K562 (cell line): ENCODE measurements at regions not wholly inside any gene's neighbourhood (a gene's known extent, or its start where the extent isn't known, plus 50 kb on each side); places are given as distances from the start of the nearest gene placed in this dataset.

Experiments used
- BACH1 ChIP-seq: fragments of 200-800 bp; sonication (Bioruptor generic); IDR thresholded peaks from 2 replicates; pipeline ENCODE4 v1.6.1; 2016; ENCODE audit warnings: missing genetic modification characterization, missing compliant biosample characterization
- COPS2 ChIP-seq: fragments of 450-650 bp; conservative IDR thresholded peaks from 2 replicates; pipeline ENCODE4 v1.6.1; 2016; ENCODE audit warnings: mild to moderate bottlenecking, moderate library complexity
- CXXC5 ChIP-seq: fragments of 250-450 bp; sonication (Bioruptor Pico); IDR thresholded peaks from 2 replicates; pipeline ENCODE4 v1.8.0; 2022; ENCODE audit warnings: inconsistent platforms, mild to moderate bottlenecking, moderate library complexity
- ELK3 ChIP-seq: fragments of 450-650 bp; formaldehyde crosslinking; IDR thresholded peaks from 2 replicates; pipeline ENCODE4 v1.4.0; 2020; ENCODE audit warnings: mild to moderate bottlenecking
- FOXJ2 ChIP-seq: fragments of 200-800 bp; sonication (Bioruptor generic); IDR thresholded peaks from 2 replicates; pipeline ENCODE4 v1.6.1; 2016; ENCODE audit warnings: missing genetic modification characterization, missing compliant biosample characterization
- FOXK2 ChIP-seq, 2 experiments: fragments of 450-650 bp; IDR thresholded peaks in 1 of 2; conservative IDR thresholded peaks in 1 of 2; 2 replicates each; pipeline ENCODE4 v1.6.1; 2016; ENCODE audit warnings: low read depth in 2 of 2, mild to moderate bottlenecking in 1 of 2
- RCOR1 ChIP-seq, 2 experiments: IDR thresholded peaks; 2 replicates each; pipeline ENCODE4 v1.6.1; 2012; ENCODE audit warnings: low read depth in 2 of 2, low read length in 2 of 2, borderline replicate concordance in 1 of 2, improper control_type of control experiment in 1 of 2
- RHOXF2B ChIP-seq: fragments of 250-450 bp; sonication (Bioruptor Pico); conservative IDR thresholded peaks from 2 replicates; pipeline ENCODE4 v1.5.1; 2021
- TEAD2 ChIP-seq: fragments of 450-650 bp; IDR thresholded peaks from 2 replicates; pipeline ENCODE4 v1.6.1; 2016; ENCODE audit warnings: missing genetic modification characterization, control low read depth, missing compliant biosample characterization
- ZBTB40 ChIP-seq, 2 experiments: fragments of 450-650 bp in 1 of 2; sonication (generic) in 1 of 2; formaldehyde crosslinking in 1 of 2; IDR thresholded peaks; 2 replicates each; pipeline versions ENCODE4 v1.7.1 to v1.9.0; 2016 to 2022; ENCODE audit warnings: inconsistent platforms in 1 of 2, mild to moderate bottlenecking in 1 of 2, missing genetic modification reagents in 1 of 2
- ZNF197 ChIP-seq: fragments of 200-800 bp; sonication (Bioruptor generic); IDR thresholded peaks from 2 replicates; pipeline ENCODE4 v1.6.1; 2016; ENCODE audit warnings: low read depth, missing genetic modification characterization, missing compliant biosample characterization
- TF ChIP-seq, protein P1 (sequence below): fragments of 250-450 bp; sonication (Bioruptor Pico); IDR thresholded peaks from 2 replicates; pipeline ENCODE4 v1.8.0; 2022; ENCODE audit warnings: moderate library complexity, mild to moderate bottlenecking, inconsistent platforms

DNA sequence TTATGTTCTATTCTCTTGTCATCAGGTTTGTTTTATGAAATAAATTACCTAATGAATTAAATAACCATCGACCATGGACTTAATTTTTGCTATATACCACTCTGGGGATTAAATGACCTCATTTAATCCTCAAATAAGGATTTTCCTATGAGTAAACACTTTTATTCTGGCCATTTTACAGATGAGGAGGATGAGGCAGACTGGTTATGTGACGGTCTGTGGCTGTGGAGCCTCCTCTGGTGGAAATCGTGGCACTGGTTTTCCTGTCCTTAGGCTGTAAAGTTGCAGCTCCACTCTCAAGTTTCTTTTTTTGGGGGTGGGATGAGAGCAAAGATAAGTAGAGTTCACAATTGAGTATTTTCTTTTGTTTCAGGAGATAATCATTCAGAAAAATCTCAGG lies 105.2 kb downstream of the XCL2 start (continued):
- TF ChIP-seq, protein P1, sequence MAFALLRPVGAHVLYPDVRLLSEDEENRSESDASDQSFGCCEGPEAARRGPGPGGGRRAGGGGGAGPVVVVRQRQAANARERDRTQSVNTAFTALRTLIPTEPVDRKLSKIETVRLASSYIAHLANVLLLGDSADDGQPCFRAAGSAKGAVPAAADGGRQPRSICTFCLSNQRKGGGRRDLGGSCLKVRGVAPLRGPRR: no peak
- TF ChIP-seq ELK3 (CRISPR knock-in tag) (no peak), FOXK2 (conservative IDR thresholded peaks at IDR 0.05 in 1 of 2, IDR thresholded peaks at IDR 0.05 in 1 of 2; ENCODE audit: low read depth in 2 of 2) (no peak), ZNF197 (no peak), ZBTB40 (IDR thresholded peaks at IDR 0.05) (no peak), ZBTB40 (CRISPR knock-in tag; IDR thresholded peaks at IDR 0.05) (no peak), RCOR1 (IDR thresholded peaks at IDR 0.05; ENCODE audit: borderline replicate concordance in 1 of 2, low read depth in 2 of 2, low read length in 2 of 2) (no peak), FOXJ2 (no peak), TEAD2 (tag) (no peak), COPS2 (no peak), BACH1 (tag) (no peak), RHOXF2B (CRISPR knock-in tag) (no peak), CXXC5 (CRISPR knock-in tag) (no peak)
